T-helper 2 cell treated with Interferon-gamma antibody and Interleukin-4, amounts not matched to agents 5 μg/mL and 100 μg/mL, for 36 hours (primary cell): ENCODE measurements at regions not wholly inside any gene's neighbourhood (a gene's known extent, or its start where the extent isn't known, plus 50 kb on each side); places are given as distances from the start of the nearest gene placed in this dataset.
A peak's percentile ranks its signal among the peaks of the same experiment; 100 is the strongest.
"Not testable (repeated sequence)": the region's sequence is repeated elsewhere in the genome, so short reads cannot be mapped to it uniquely, and the experiment has no call there.

ENCODE experiments used
- DNase-seq: peaks from one replicate; pipeline ENCODE4 v3.0.0; 2021; ENCODE audit warnings: low spot score
- H3K27ac Mint-ChIP-seq: one replicate; pipeline ENCODE4 v1.8.0; 2021; ENCODE audit warnings: mild to moderate bottlenecking, mixed read lengths
- H3K27me3 Mint-ChIP-seq: one replicate; pipeline ENCODE4 v1.8.0; 2021; ENCODE audit warnings: low read depth, mixed read lengths
- H3K36me3 Mint-ChIP-seq: one replicate; pipeline ENCODE4 v1.8.0; 2021; ENCODE audit warnings: low read depth, mixed read lengths
- H3K4me1 Mint-ChIP-seq: one replicate; pipeline ENCODE4 v1.8.0; 2021; ENCODE audit warnings: low read depth, mixed read lengths
- H3K4me3 Mint-ChIP-seq: one replicate; pipeline ENCODE4 v1.8.0; 2022; ENCODE audit warnings: mild to moderate bottlenecking, moderate library complexity, mixed read lengths
- H3K9me3 Mint-ChIP-seq: one replicate; pipeline ENCODE4 v1.8.0; 2021; ENCODE audit warnings: mixed read lengths

GRCh38 chr15:89003865-89004725, 84.2 kb upstream of the ABHD2 start:
- no peak overlapping the region for H3K27ac Mint-ChIP-seq
- H3K4me3 Mint-ChIP-seq: no peak overlapping the region
- peaks cover 4% of the 10 kb centered on the region for H3K4me1 Mint-ChIP-seq
- no peaks in the 10 kb centered on the region for H3K36me3 Mint-ChIP-seq
- no peaks in the 10 kb centered on the region for H3K9me3 Mint-ChIP-seq
- DNase-seq: no peak
- H3K27me3 Mint-ChIP-seq: peaks cover 9% of the 10 kb centered on the region

- no peak overlapping the region for H3K4me3 Mint-ChIP-seq
- DNase-seq: no peak
- H3K9me3 Mint-ChIP-seq: no peaks in the 10 kb centered on the region
- peaks cover 9% of the 10 kb centered on the region for H3K27me3 Mint-ChIP-seq
- no peaks in the 10 kb centered on the region for H3K36me3 Mint-ChIP-seq
- H3K27ac Mint-ChIP-seq: no peak overlapping the region
- peaks cover 4% of the 10 kb centered on the region for H3K4me1 Mint-ChIP-seq
Measured at GRCh38 chr15:89004726-89005030, 83.6 kb upstream of the ABHD2 start.

- H3K27ac Mint-ChIP-seq, H3K4me3 Mint-ChIP-seq, H3K36me3 Mint-ChIP-seq, H3K9me3 Mint-ChIP-seq, DNase-seq, H3K4me1 Mint-ChIP-seq: not testable (repeated sequence)
- peaks cover 20% of the 10 kb centered on the region for H3K27me3 Mint-ChIP-seq
Measured at GRCh38 chr15:89007527-89007926, 80.7 kb upstream of the ABHD2 start.

GRCh38 chr15:89007989-89008388, 80.3 kb upstream of the ABHD2 start:
- no peaks in the 10 kb centered on the region for H3K9me3 Mint-ChIP-seq
- no peak for DNase-seq
- H3K27ac Mint-ChIP-seq: no peak overlapping the region
- H3K4me3 Mint-ChIP-seq: no peak overlapping the region
- H3K27me3 Mint-ChIP-seq: peaks cover 20% of the 10 kb centered on the region
- H3K4me1 Mint-ChIP-seq: no peaks in the 10 kb centered on the region
- H3K36me3 Mint-ChIP-seq: no peaks in the 10 kb centered on the region

GRCh38 chr15:89009080-89009479, 79.2 kb upstream of the ABHD2 start:
- Mint-ChIP-seq H3K27me3 (peaks cover 26% of the 10 kb centered on the region), H3K4me3 (no peak overlapping the region), H3K27ac (no peak overlapping the region), H3K9me3 (no peaks in the 10 kb centered on the region), H3K4me1 (no peaks in the 10 kb centered on the region), H3K36me3 (no peaks in the 10 kb centered on the region)
- DNase-seq: no peak

GRCh38 chr15:89015412-89016097, 72.7 kb upstream of the ABHD2 start:
- Mint-ChIP-seq H3K4me3 (no peak overlapping the region), H3K27ac (no peak overlapping the region), H3K36me3 (no peaks in the 10 kb centered on the region), H3K4me1 (peaks cover 30% of the 10 kb centered on the region), H3K9me3 (peaks cover 3% of the 10 kb centered on the region), H3K27me3 (peaks cover 47% of the 10 kb centered on the region)
- no peak for DNase-seq

GRCh38 chr15:89016549-89017041, 71.7 kb upstream of the ABHD2 start:
- Mint-ChIP-seq H3K36me3 (no peaks in the 10 kb centered on the region), H3K4me1 (peaks cover 30% of the 10 kb centered on the region), H3K27me3 (peaks cover 44% of the 10 kb centered on the region), H3K4me3 (peak overlapping the region; percentile 3), H3K9me3 (peaks cover 3% of the 10 kb centered on the region), H3K27ac (no peak overlapping the region)
- no peak for DNase-seq

GRCh38 chr15:89017370-89018066, 70.7 kb upstream of the ABHD2 start:
- Mint-ChIP-seq H3K9me3 (peaks cover 3% of the 10 kb centered on the region), H3K27me3 (peaks cover 40% of the 10 kb centered on the region), H3K36me3 (no peaks in the 10 kb centered on the region), H3K27ac (peak overlapping the region; percentile 58), H3K4me1 (peaks cover 30% of the 10 kb centered on the region), H3K4me3 (peak overlapping the region; percentile 80)
- peak; percentile 73 for DNase-seq

GRCh38 chr15:89018207-89018606, 70.0 kb upstream of the ABHD2 start:
- Mint-ChIP-seq H3K27ac (peak overlapping the region; percentile 58), H3K27me3 (peaks cover 38% of the 10 kb centered on the region), H3K36me3 (no peaks in the 10 kb centered on the region), H3K4me3 (peak overlapping the region; percentile 80), H3K9me3 (peaks cover 3% of the 10 kb centered on the region), H3K4me1 (peaks cover 30% of the 10 kb centered on the region)
- no peak for DNase-seq

GRCh38 chr15:89019436-89019835, 68.8 kb upstream of the ABHD2 start:
- peaks cover 30% of the 10 kb centered on the region for H3K4me1 Mint-ChIP-seq
- no peak for DNase-seq
- peaks cover 3% of the 10 kb centered on the region for H3K9me3 Mint-ChIP-seq
- no peak overlapping the region for H3K27ac Mint-ChIP-seq
- no peaks in the 10 kb centered on the region for H3K36me3 Mint-ChIP-seq
- no peak overlapping the region for H3K4me3 Mint-ChIP-seq
- peaks cover 32% of the 10 kb centered on the region for H3K27me3 Mint-ChIP-seq

- no peak overlapping the region for H3K27ac Mint-ChIP-seq
- no peak overlapping the region for H3K4me3 Mint-ChIP-seq
- no peak for DNase-seq
- no peaks in the 10 kb centered on the region for H3K36me3 Mint-ChIP-seq
- peaks cover 21% of the 10 kb centered on the region for H3K27me3 Mint-ChIP-seq
- peaks cover 27% of the 10 kb centered on the region for H3K4me1 Mint-ChIP-seq
- H3K9me3 Mint-ChIP-seq: no peaks in the 10 kb centered on the region
Measured at GRCh38 chr15:89021224-89021623, 67.0 kb upstream of the ABHD2 start.

- Mint-ChIP-seq H3K27me3 (peaks cover 17% of the 10 kb centered on the region), H3K4me1 (peaks cover 20% of the 10 kb centered on the region)
- not testable (repeated sequence) for DNase-seq, H3K9me3 Mint-ChIP-seq, H3K36me3 Mint-ChIP-seq, H3K4me3 Mint-ChIP-seq, H3K27ac Mint-ChIP-seq
Measured at GRCh38 chr15:89021886-89022285, 66.4 kb upstream of the ABHD2 start.

GRCh38 chr15:89023311-89023961, 64.8 kb upstream of the ABHD2 start:
- Mint-ChIP-seq H3K27me3 (peaks cover 11% of the 10 kb centered on the region), H3K36me3 (no peaks in the 10 kb centered on the region), H3K4me3 (no peak overlapping the region), H3K9me3 (no peaks in the 10 kb centered on the region), H3K4me1 (peaks cover 9% of the 10 kb centered on the region), H3K27ac (no peak overlapping the region)
- no peak for DNase-seq
